ENCODE measurements at regions not wholly inside any gene's neighbourhood (a gene's known extent, or its start where the extent isn't known, plus 50 kb on each side); places are given as distances from the start of the nearest gene placed in this dataset.

DNA sequence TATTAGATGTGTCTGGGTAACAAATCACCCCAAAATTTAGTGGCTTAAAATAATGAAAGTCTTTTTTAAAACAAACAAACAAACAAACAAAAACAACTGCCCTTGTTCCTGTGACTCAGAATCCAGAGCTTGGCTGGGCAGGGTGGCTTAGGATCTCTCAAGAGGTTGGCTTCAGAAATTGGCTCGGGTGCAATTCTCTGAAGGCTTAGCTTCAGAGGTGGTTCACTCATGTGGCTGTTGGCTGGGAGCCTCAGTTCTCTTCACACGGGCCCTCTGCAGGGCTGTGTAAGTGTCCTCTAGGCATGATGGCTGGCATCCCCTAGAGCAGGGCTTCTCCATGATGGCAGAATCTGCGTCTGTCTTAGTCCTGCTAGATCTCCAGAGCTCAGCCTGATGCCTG, 179.9 kb upstream of the BCOR start:
- no peak for TF ChIP-seq ZBTB33 (IDR thresholded peaks at IDR 0.05)
- TF ChIP-seq RFX5 (IDR thresholded peaks at IDR 0.05; ENCODE audit: low read depth, low read length), result no peak
- no peak for TF ChIP-seq HCFC1 (IDR thresholded peaks at IDR 0.05; ENCODE audit: low read length)
